Stomach (tissue), 4 donors: ENCODE measurements at regions not wholly inside any gene's neighbourhood (a gene's known extent, or its start where the extent isn't known, plus 50 kb on each side); places are given as distances from the start of the nearest gene placed in this dataset.

Source experiments
- POLR2AphosphoS5 ChIP-seq, 3 donors: sonication (generic); formaldehyde crosslinking; IDR thresholded peaks; one replicate each; pipeline ENCODE4 v1.6.1; 2016; ENCODE audit warnings: antibody characterized with exemption in 3 of 3
- TF ChIP-seq, protein P1 (sequence below), 7 experiments: fragments of 450-650 bp in 4 of 7; fragments of 200-600 bp in 3 of 7; sonication (generic) in 3 of 7; IDR thresholded peaks; one replicate each; pipeline ENCODE4 v1.5.1; 2016 to 2019; ENCODE audit warnings: antibody characterized with exemption in 7 of 7, control low read depth in 2 of 7, mild to moderate bottlenecking in 1 of 7

DNA sequence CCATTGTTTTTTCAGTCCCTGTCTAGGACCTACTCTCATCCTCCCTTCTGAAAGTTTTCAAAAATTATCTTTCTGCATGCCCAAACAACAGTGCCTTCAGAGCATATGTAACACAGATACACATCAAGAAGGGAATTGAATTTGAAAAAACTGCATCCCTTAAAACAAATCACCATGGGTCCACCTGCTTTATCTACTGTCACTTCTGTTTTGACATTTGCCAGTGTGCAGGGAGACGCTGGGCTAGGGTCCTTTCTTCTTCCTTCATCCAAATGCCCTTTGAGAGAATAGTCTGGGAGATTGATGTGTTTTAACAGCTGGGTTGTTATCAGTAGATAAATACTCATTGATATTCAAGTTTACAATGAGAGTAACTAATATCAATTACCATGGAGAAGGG, 1630.1 kb downstream of the MAT2B start:
- TF ChIP-seq, protein P1, sequence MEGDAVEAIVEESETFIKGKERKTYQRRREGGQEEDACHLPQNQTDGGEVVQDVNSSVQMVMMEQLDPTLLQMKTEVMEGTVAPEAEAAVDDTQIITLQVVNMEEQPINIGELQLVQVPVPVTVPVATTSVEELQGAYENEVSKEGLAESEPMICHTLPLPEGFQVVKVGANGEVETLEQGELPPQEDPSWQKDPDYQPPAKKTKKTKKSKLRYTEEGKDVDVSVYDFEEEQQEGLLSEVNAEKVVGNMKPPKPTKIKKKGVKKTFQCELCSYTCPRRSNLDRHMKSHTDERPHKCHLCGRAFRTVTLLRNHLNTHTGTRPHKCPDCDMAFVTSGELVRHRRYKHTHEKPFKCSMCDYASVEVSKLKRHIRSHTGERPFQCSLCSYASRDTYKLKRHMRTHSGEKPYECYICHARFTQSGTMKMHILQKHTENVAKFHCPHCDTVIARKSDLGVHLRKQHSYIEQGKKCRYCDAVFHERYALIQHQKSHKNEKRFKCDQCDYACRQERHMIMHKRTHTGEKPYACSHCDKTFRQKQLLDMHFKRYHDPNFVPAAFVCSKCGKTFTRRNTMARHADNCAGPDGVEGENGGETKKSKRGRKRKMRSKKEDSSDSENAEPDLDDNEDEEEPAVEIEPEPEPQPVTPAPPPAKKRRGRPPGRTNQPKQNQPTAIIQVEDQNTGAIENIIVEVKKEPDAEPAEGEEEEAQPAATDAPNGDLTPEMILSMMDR (IDR thresholded peaks at IDR 0.05): no peak
- no peak for TF ChIP-seq POLR2AphosphoS5 (IDR thresholded peaks at IDR 0.05)
